Fibroblast of lung (primary cell): ENCODE measurements at regions not wholly inside any gene's neighbourhood (a gene's known extent, or its start where the extent isn't known, plus 50 kb on each side); places are given as distances from the start of the nearest gene placed in this dataset.

Experiments used
- EZH2 ChIP-seq: IDR thresholded peaks from 2 replicates; pipeline ENCODE4 v1.5.1; 2012; ENCODE audit warnings: low read length, control low read depth, mild to moderate bottlenecking; ENCODE audit errors: missing control alignments
- TF ChIP-seq, protein P1 (sequence below), 2 donors: IDR thresholded peaks in 1 of 2; conservative IDR thresholded peaks in 1 of 2; 1 replicate in 1 of 2; 2 replicates in 1 of 2; pipeline ENCODE4 v1.5.1; 2011 to 2012; ENCODE audit warnings: low read length in 2 of 2, control low read depth in 1 of 2, inconsistent platforms in 1 of 2, low read depth in 1 of 2, mild to moderate bottlenecking in 1 of 2

DNA sequence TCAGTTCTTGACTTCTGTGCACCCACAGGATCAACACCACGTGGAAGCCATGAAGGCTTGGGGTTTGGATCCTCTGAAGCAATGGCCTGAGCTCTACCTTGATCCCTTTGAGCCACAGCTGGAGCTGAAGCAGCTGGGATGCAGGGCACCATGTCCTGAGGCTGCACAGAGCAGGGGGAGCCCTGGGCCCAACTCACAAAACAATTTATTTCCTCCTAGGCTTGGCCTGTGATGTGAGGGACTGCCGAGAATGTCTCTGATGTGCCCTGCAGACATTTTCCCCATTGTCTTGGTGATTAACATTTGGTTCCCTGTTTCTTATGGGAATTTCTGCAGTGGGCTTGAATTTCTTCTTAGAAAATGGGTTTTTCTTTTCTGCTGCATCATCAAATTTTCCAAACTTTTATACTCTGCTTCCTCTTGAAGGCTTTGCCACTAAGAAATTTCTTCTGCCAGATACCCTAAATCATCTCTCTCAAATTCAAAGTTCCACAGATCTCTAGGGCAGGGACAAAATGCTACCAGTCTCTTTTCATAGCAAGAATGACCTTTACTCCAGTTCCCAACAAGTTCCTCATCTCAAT is 288.2 kb downstream of the CCDC59 start:
- TF ChIP-seq, protein P1, sequence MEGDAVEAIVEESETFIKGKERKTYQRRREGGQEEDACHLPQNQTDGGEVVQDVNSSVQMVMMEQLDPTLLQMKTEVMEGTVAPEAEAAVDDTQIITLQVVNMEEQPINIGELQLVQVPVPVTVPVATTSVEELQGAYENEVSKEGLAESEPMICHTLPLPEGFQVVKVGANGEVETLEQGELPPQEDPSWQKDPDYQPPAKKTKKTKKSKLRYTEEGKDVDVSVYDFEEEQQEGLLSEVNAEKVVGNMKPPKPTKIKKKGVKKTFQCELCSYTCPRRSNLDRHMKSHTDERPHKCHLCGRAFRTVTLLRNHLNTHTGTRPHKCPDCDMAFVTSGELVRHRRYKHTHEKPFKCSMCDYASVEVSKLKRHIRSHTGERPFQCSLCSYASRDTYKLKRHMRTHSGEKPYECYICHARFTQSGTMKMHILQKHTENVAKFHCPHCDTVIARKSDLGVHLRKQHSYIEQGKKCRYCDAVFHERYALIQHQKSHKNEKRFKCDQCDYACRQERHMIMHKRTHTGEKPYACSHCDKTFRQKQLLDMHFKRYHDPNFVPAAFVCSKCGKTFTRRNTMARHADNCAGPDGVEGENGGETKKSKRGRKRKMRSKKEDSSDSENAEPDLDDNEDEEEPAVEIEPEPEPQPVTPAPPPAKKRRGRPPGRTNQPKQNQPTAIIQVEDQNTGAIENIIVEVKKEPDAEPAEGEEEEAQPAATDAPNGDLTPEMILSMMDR (conservative IDR thresholded peaks at IDR 0.05 in 1 of 2, IDR thresholded peaks at IDR 0.05 in 1 of 2; ENCODE audit: low read depth in 1 of 2, low read length in 2 of 2): no peak
- no peak for TF ChIP-seq EZH2
